DND-41 (cell line): ENCODE measurements at regions not wholly inside any gene's neighbourhood (a gene's known extent, or its start where the extent isn't known, plus 50 kb on each side); places are given as distances from the start of the nearest gene placed in this dataset.

Experiments
- EZH2 ChIP-seq: IDR thresholded peaks from 3 replicates; pipeline ENCODE4 v1.6.1; 2012; ENCODE audit warnings: borderline replicate concordance, low read depth, mild to moderate bottlenecking, moderate library complexity, low read length, inconsistent platforms; ENCODE audit not compliant: severe bottlenecking
- TF ChIP-seq, protein P1 (sequence below): IDR thresholded peaks from 2 replicates; pipeline ENCODE4 v1.5.1; 2012; ENCODE audit warnings: borderline replicate concordance, low read length, moderate library complexity, mild to moderate bottlenecking; ENCODE audit not compliant: poor library complexity, severe bottlenecking; ENCODE audit errors: extremely low read depth

DNA sequence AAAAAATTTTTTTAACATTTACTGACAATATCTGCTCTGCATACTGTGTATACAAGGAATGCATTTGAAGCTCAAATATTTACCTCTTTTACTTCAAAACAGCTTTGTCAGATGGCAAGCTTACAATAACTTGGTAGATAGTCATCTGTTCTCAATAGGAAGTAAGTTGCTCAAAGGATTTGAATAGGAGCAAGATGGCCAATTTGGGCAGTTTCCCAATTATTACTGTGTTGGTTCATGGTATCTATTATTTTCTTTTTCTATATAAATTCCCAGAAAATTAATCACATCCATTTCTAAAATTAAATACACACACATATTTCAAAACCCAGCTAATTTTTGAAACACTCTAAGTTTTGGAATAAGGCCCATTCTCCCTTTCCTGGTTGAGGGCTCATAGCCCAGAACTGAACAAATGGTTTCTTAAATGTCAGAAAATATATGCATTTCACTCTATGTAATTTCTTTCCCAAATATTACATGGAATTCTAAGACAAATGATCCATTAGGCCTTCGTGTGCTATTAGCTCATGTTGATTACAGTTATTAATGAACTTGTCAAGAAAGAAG lies 60.2 kb upstream of the BLTP1 start:
- TF ChIP-seq, protein P1, sequence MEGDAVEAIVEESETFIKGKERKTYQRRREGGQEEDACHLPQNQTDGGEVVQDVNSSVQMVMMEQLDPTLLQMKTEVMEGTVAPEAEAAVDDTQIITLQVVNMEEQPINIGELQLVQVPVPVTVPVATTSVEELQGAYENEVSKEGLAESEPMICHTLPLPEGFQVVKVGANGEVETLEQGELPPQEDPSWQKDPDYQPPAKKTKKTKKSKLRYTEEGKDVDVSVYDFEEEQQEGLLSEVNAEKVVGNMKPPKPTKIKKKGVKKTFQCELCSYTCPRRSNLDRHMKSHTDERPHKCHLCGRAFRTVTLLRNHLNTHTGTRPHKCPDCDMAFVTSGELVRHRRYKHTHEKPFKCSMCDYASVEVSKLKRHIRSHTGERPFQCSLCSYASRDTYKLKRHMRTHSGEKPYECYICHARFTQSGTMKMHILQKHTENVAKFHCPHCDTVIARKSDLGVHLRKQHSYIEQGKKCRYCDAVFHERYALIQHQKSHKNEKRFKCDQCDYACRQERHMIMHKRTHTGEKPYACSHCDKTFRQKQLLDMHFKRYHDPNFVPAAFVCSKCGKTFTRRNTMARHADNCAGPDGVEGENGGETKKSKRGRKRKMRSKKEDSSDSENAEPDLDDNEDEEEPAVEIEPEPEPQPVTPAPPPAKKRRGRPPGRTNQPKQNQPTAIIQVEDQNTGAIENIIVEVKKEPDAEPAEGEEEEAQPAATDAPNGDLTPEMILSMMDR = no peak
- TF ChIP-seq EZH2 = no peak
